ENCODE measurements at regions not wholly inside any gene's neighbourhood (a gene's known extent, or its start where the extent isn't known, plus 50 kb on each side); places are given as distances from the start of the nearest gene placed in this dataset.
A peak's percentile ranks its signal among the peaks of the same experiment; 100 is the strongest.

GRCh38 chr5:23053846-23054245 lies 200.7 kb upstream of the CDH12 start:
- H3K27me3 Mint-ChIP-seq: no peaks in the 10 kb centered on the region
- intact Hi-C loops (cut with micrococcal nuclease): no loop called here
- H3K27ac Mint-ChIP-seq: no peak overlapping the region
- no peak overlapping the region for H3K4me3 Mint-ChIP-seq
- H3K4me1 Mint-ChIP-seq: no peaks in the 10 kb centered on the region
- H3K36me3 Mint-ChIP-seq (ENCODE audit: low read depth): no peaks in the 10 kb centered on the region
- DNase-seq: no peak
- no peaks in the 10 kb centered on the region for H3K9me3 Mint-ChIP-seq

GRCh38 chr5:23042226-23042625 lies 189.1 kb upstream of the CDH12 start:
- Mint-ChIP-seq H3K4me1 (no peaks in the 10 kb centered on the region), H3K9me3 (no peaks in the 10 kb centered on the region), H3K4me3 (no peak overlapping the region), H3K27me3 (no peaks in the 10 kb centered on the region), H3K27ac (no peak overlapping the region), H3K36me3 (ENCODE audit: low read depth) (no peaks in the 10 kb centered on the region)
- DNase-seq: no peak
- intact Hi-C loops (cut with micrococcal nuclease): no loop called here

GRCh38 chr5:23035555-23036090 lies 182.5 kb upstream of the CDH12 start:
- no peak overlapping the region for H3K27ac Mint-ChIP-seq
- peaks cover 4% of the 10 kb centered on the region for H3K9me3 Mint-ChIP-seq
- no peak overlapping the region for H3K4me3 Mint-ChIP-seq
- no peaks in the 10 kb centered on the region for H3K4me1 Mint-ChIP-seq
- H3K36me3 Mint-ChIP-seq (ENCODE audit: low read depth): no peaks in the 10 kb centered on the region
- no peak for DNase-seq
- H3K27me3 Mint-ChIP-seq: no peaks in the 10 kb centered on the region
- intact Hi-C loops (cut with micrococcal nuclease): no loop called here

GRCh38 chr5:23033864-23034263 lies 180.7 kb upstream of the CDH12 start:
- intact Hi-C loops (cut with micrococcal nuclease): no loop called here
- Mint-ChIP-seq H3K9me3 (peaks cover 4% of the 10 kb centered on the region), H3K4me1 (no peaks in the 10 kb centered on the region)

GRCh38 chr5:23029290-23029689 lies 176.1 kb upstream of the CDH12 start:
- Mint-ChIP-seq H3K4me3 (no peak overlapping the region), H3K9me3 (peaks cover 11% of the 10 kb centered on the region), H3K4me1 (no peaks in the 10 kb centered on the region), H3K36me3 (ENCODE audit: low read depth) (no peaks in the 10 kb centered on the region), H3K27me3 (no peaks in the 10 kb centered on the region), H3K27ac (no peak overlapping the region)
- no peak for DNase-seq
- intact Hi-C loops (cut with micrococcal nuclease): no loop called here

More at GRCh38 chr5:23033864-23034263, 180.7 kb upstream of the CDH12 start:
- no peak for DNase-seq
- no peak overlapping the region for H3K27ac Mint-ChIP-seq
- no peaks in the 10 kb centered on the region for H3K36me3 Mint-ChIP-seq (ENCODE audit: low read depth)
- H3K4me3 Mint-ChIP-seq: no peak overlapping the region
- H3K27me3 Mint-ChIP-seq: no peaks in the 10 kb centered on the region

GRCh38 chr5:23028445-23029021 lies 175.4 kb upstream of the CDH12 start:
- DNase-seq: no peak
- Mint-ChIP-seq H3K27me3 (no peaks in the 10 kb centered on the region), H3K36me3 (ENCODE audit: low read depth) (no peaks in the 10 kb centered on the region), H3K4me1 (no peaks in the 10 kb centered on the region), H3K27ac (no peak overlapping the region), H3K4me3 (no peak overlapping the region), H3K9me3 (peaks cover 9% of the 10 kb centered on the region)
- intact Hi-C loops (cut with micrococcal nuclease): no loop called here

GRCh38 chr5:23027830-23028229 lies 174.7 kb upstream of the CDH12 start:
- Mint-ChIP-seq H3K27ac (no peak overlapping the region), H3K4me1 (no peaks in the 10 kb centered on the region), H3K36me3 (ENCODE audit: low read depth) (no peaks in the 10 kb centered on the region), H3K4me3 (no peak overlapping the region), H3K27me3 (no peaks in the 10 kb centered on the region), H3K9me3 (peaks cover 7% of the 10 kb centered on the region)
- no peak for DNase-seq
- intact Hi-C loops (cut with micrococcal nuclease): no loop called here

- DNase-seq: no peak
- peaks cover 7% of the 10 kb centered on the region for H3K9me3 Mint-ChIP-seq
- no peaks in the 10 kb centered on the region for H3K27me3 Mint-ChIP-seq
- no peak overlapping the region for H3K4me3 Mint-ChIP-seq
- intact Hi-C loops (cut with micrococcal nuclease): no loop called here
- H3K36me3 Mint-ChIP-seq (ENCODE audit: low read depth): no peaks in the 10 kb centered on the region
- no peaks in the 10 kb centered on the region for H3K4me1 Mint-ChIP-seq
- H3K27ac Mint-ChIP-seq: no peak overlapping the region
Observed at GRCh38 chr5:23027331-23027730, 174.2 kb upstream of the CDH12 start.

- H3K36me3 Mint-ChIP-seq (ENCODE audit: low read depth): no peaks in the 10 kb centered on the region
- H3K9me3 Mint-ChIP-seq: peaks cover 7% of the 10 kb centered on the region
- DNase-seq: no peak
- no peaks in the 10 kb centered on the region for H3K4me1 Mint-ChIP-seq
- H3K27me3 Mint-ChIP-seq: no peaks in the 10 kb centered on the region
- H3K4me3 Mint-ChIP-seq: no peak overlapping the region
- intact Hi-C loops (cut with micrococcal nuclease): no loop called here
- H3K27ac Mint-ChIP-seq: no peak overlapping the region
Observed at GRCh38 chr5:23026252-23027170, 173.4 kb upstream of the CDH12 start.

- no peak for DNase-seq
- Mint-ChIP-seq H3K4me3 (no peak overlapping the region), H3K27me3 (no peaks in the 10 kb centered on the region), H3K9me3 (peaks cover 7% of the 10 kb centered on the region), H3K27ac (no peak overlapping the region), H3K36me3 (ENCODE audit: low read depth) (no peaks in the 10 kb centered on the region), H3K4me1 (no peaks in the 10 kb centered on the region)
- intact Hi-C loops (cut with micrococcal nuclease): no loop called here
Observed at GRCh38 chr5:23025629-23026233, 172.6 kb upstream of the CDH12 start.

- H3K27me3 Mint-ChIP-seq: no peaks in the 10 kb centered on the region
- intact Hi-C loops (cut with micrococcal nuclease): no loop called here
- no peak for DNase-seq
- H3K27ac Mint-ChIP-seq: no peak overlapping the region
- H3K4me3 Mint-ChIP-seq: no peak overlapping the region
- no peaks in the 10 kb centered on the region for H3K4me1 Mint-ChIP-seq
- peaks cover 7% of the 10 kb centered on the region for H3K9me3 Mint-ChIP-seq
- H3K36me3 Mint-ChIP-seq (ENCODE audit: low read depth): no peaks in the 10 kb centered on the region
Observed at GRCh38 chr5:23024470-23024869, 171.3 kb upstream of the CDH12 start.

GRCh38 chr5:23014825-23015224 lies 161.7 kb upstream of the CDH12 start:
- no peaks in the 10 kb centered on the region for H3K4me1 Mint-ChIP-seq

GRCh38 chr5:23014266-23014665 lies 161.1 kb upstream of the CDH12 start:
- no peaks in the 10 kb centered on the region for H3K9me3 Mint-ChIP-seq
- intact Hi-C loops (cut with micrococcal nuclease): no loop called here
- H3K4me1 Mint-ChIP-seq: no peaks in the 10 kb centered on the region
- H3K27me3 Mint-ChIP-seq: no peaks in the 10 kb centered on the region
- H3K36me3 Mint-ChIP-seq (ENCODE audit: low read depth): no peaks in the 10 kb centered on the region
- no peak overlapping the region for H3K27ac Mint-ChIP-seq
- DNase-seq: no peak
- H3K4me3 Mint-ChIP-seq: no peak overlapping the region

More at GRCh38 chr5:23014825-23015224, 161.7 kb upstream of the CDH12 start:
- H3K36me3 Mint-ChIP-seq (ENCODE audit: low read depth): no peaks in the 10 kb centered on the region
- no peaks in the 10 kb centered on the region for H3K27me3 Mint-ChIP-seq
- DNase-seq: no peak
- H3K27ac Mint-ChIP-seq: no peak overlapping the region
- no peak overlapping the region for H3K4me3 Mint-ChIP-seq
- H3K9me3 Mint-ChIP-seq: no peaks in the 10 kb centered on the region
- intact Hi-C loops (cut with micrococcal nuclease): no loop called here

GRCh38 chr5:23013395-23013998 lies 160.4 kb upstream of the CDH12 start:
- H3K27me3 Mint-ChIP-seq: no peaks in the 10 kb centered on the region
- H3K4me3 Mint-ChIP-seq: peak overlapping the region; percentile 51
- H3K9me3 Mint-ChIP-seq: no peaks in the 10 kb centered on the region
- intact Hi-C loops (cut with micrococcal nuclease): no loop called here
- DNase-seq: no peak
- H3K36me3 Mint-ChIP-seq (ENCODE audit: low read depth): no peaks in the 10 kb centered on the region
- no peaks in the 10 kb centered on the region for H3K4me1 Mint-ChIP-seq
- no peak overlapping the region for H3K27ac Mint-ChIP-seq

All from activated CD4-positive, alpha-beta T cell treated with anti-CD3 and anti-CD28 coated beads, Interleukin-2, amount 10 ng/mL, durations not matched to agents 24 days and 14 days (primary cell).